ENCODE measurements at regions not wholly inside any gene's neighbourhood (a gene's known extent, or its start where the extent isn't known, plus 50 kb on each side); places are given as distances from the start of the nearest gene placed in this dataset.

DNA sequence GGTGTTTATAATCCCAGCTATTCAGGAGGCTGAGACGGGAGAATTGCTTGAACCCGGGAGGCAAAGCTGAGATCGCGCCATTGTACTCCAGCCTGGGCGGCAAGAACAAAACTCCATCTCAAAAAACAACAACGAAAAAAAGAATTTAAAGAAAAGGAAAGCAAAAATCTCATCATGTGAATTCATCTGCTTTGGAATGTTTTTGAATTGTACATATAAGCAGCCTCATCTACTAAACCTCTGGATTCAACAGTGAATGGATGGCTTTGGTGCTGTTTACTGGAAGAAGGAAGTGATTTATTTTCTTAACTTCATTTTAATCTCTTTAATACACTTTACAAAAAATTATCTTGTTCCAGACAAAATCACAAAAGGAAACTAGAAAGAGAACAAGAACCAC is 51.8 kb upstream of the PNRC1 start:
- no peaks in the 10 kb centered on the region for H3K9me3 ChIP-seq (ENCODE audit: control insufficient read depth in 1 of 2, insufficient read depth in 1 of 2, low read length in 2 of 2)
- H3K27ac ChIP-seq (ENCODE audit: low read depth in 1 of 2, low read length in 2 of 2), result no peak overlapping the region
- no peaks in the 10 kb centered on the region for H3K27me3 ChIP-seq (ENCODE audit: control insufficient read depth in 1 of 2, insufficient read depth in 2 of 2, low read length in 2 of 2)
- no peak overlapping the region for H3K4me3 ChIP-seq (ENCODE audit: low read length)
- H3K4me1 ChIP-seq (ENCODE audit: insufficient read depth, low read length), result no peaks in the 10 kb centered on the region
- H3K27me3 Mint-ChIP-seq, result no peaks in the 10 kb centered on the region
- intact Hi-C loops (cut with DNase I, micrococcal nuclease), result no loop called here
- ChIA-PET POLR2A (interaction anchor here (1.2 kb wide), 1 partner anchor 51 kb away, joined by 3 read pairs; no protein-coding TSS in a partner anchor), CTCF (no interaction called here)
- H3K36me3 Mint-ChIP-seq (ENCODE audit: low read depth), result no peaks in the 10 kb centered on the region
- DNase-seq (no peak), ATAC-seq (ENCODE audit: poor library complexity) (no peak)
- no peaks in the 10 kb centered on the region for H3K36me3 ChIP-seq (ENCODE audit: insufficient read depth, low read length)
- H3K27ac Mint-ChIP-seq, result no peak overlapping the region
- H3K4me1 Mint-ChIP-seq (ENCODE audit: low read depth), result no peaks in the 10 kb centered on the region
- no peak overlapping the region for H3K4me3 Mint-ChIP-seq
- TF ChIP-seq, protein P1, sequence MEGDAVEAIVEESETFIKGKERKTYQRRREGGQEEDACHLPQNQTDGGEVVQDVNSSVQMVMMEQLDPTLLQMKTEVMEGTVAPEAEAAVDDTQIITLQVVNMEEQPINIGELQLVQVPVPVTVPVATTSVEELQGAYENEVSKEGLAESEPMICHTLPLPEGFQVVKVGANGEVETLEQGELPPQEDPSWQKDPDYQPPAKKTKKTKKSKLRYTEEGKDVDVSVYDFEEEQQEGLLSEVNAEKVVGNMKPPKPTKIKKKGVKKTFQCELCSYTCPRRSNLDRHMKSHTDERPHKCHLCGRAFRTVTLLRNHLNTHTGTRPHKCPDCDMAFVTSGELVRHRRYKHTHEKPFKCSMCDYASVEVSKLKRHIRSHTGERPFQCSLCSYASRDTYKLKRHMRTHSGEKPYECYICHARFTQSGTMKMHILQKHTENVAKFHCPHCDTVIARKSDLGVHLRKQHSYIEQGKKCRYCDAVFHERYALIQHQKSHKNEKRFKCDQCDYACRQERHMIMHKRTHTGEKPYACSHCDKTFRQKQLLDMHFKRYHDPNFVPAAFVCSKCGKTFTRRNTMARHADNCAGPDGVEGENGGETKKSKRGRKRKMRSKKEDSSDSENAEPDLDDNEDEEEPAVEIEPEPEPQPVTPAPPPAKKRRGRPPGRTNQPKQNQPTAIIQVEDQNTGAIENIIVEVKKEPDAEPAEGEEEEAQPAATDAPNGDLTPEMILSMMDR (IDR thresholded peaks at IDR 0.05), result no peak
- peaks cover 3% of the 10 kb centered on the region for H3K9me3 Mint-ChIP-seq

- Mint-ChIP-seq H3K4me1 (ENCODE audit: low read depth) (no peaks in the 10 kb centered on the region), H3K27me3 (no peaks in the 10 kb centered on the region), H3K36me3 (ENCODE audit: low read depth) (no peaks in the 10 kb centered on the region), H3K4me3 (no peak overlapping the region), H3K9me3 (peaks cover 3% of the 10 kb centered on the region), H3K27ac (no peak overlapping the region)
- Histone ChIP-seq H3K4me3 (ENCODE audit: low read length) (no peak overlapping the region), H3K36me3 (ENCODE audit: insufficient read depth, low read length) (no peaks in the 10 kb centered on the region), H3K27ac (ENCODE audit: low read depth in 1 of 2, low read length in 2 of 2) (no peak overlapping the region), H3K27me3 (ENCODE audit: control insufficient read depth in 1 of 2, insufficient read depth in 2 of 2, low read length in 2 of 2) (no peaks in the 10 kb centered on the region), H3K9me3 (ENCODE audit: control insufficient read depth in 1 of 2, insufficient read depth in 1 of 2, low read length in 2 of 2) (no peaks in the 10 kb centered on the region), H3K4me1 (ENCODE audit: insufficient read depth, low read length) (no peaks in the 10 kb centered on the region)
- DNase-seq (no peak), ATAC-seq (ENCODE audit: poor library complexity) (no peak)
- intact Hi-C loops (cut with DNase I, micrococcal nuclease), result no loop called here
- CTCF ChIA-PET, result no interaction called here
- TF ChIP-seq, protein P1 (IDR thresholded peaks at IDR 0.05), result no peak
- POLR2A ChIA-PET, result no interaction called here
These were observed 52.8 kb upstream of the PNRC1 start for GRCh38 chr6:89027756-89028155.

DNA sequence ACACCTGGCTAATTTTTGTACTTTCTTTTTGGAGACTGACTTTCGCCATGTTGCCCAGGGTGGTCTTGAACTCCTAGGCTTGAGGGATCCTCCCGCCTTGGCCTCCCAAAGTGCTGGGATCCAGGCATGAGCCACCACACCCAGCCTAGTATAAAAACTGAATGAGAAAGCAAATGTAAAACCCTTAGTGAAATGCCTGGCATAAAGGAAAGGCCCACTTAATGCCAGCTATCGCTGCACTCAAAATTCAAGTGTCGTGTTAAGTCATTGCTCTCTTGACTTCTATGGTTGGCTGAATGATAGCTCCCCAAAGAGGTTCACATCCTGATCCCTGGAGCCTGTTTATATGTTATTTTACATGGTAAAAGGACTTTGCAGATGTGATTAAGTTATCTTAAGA is 54.4 kb upstream of the PNRC1 start:
- H3K27me3 Mint-ChIP-seq, result no peaks in the 10 kb centered on the region
- ATAC-seq (ENCODE audit: poor library complexity), result no peak
- H3K36me3 Mint-ChIP-seq (ENCODE audit: low read depth), result no peaks in the 10 kb centered on the region
- no peak overlapping the region for H3K27ac ChIP-seq (ENCODE audit: low read depth in 1 of 2, low read length in 2 of 2)
- H3K4me1 Mint-ChIP-seq (ENCODE audit: low read depth), result no peaks in the 10 kb centered on the region
- no peak overlapping the region for H3K4me3 Mint-ChIP-seq
- POLR2A ChIA-PET, result interaction anchor here (1.4 kb wide), 1 partner anchor 54 kb away, joined by 4 read pairs; the partner anchor contains the start of gene PNRC1
- H3K9me3 ChIP-seq (ENCODE audit: control insufficient read depth in 1 of 2, insufficient read depth in 1 of 2, low read length in 2 of 2), result no peaks in the 10 kb centered on the region
- CTCF ChIA-PET, result no interaction called here
- H3K36me3 ChIP-seq (ENCODE audit: insufficient read depth, low read length), result no peaks in the 10 kb centered on the region
- H3K4me1 ChIP-seq (ENCODE audit: insufficient read depth, low read length), result no peaks in the 10 kb centered on the region
- no peak for DNase-seq
- H3K27ac Mint-ChIP-seq, result no peak overlapping the region
- TF ChIP-seq, protein P1 (IDR thresholded peaks at IDR 0.05), result no peak
- intact Hi-C loops (cut with DNase I, micrococcal nuclease), result no loop called here
- H3K4me3 ChIP-seq (ENCODE audit: low read length), result no peak overlapping the region
- H3K27me3 ChIP-seq (ENCODE audit: control insufficient read depth in 1 of 2, insufficient read depth in 2 of 2, low read length in 2 of 2), result no peaks in the 10 kb centered on the region
- peaks cover 3% of the 10 kb centered on the region for H3K9me3 Mint-ChIP-seq

Measured in CD4-positive, alpha-beta T cell (primary cell).